HEK293T (cell line): ENCODE measurements at regions not wholly inside any gene's neighbourhood (a gene's known extent, or its start where the extent isn't known, plus 50 kb on each side); places are given as distances from the start of the nearest gene placed in this dataset.

Source experiments
- CTCF ChIA-PET: fragments of 350-600 bp; formaldehyde crosslinking; extraction: SDS; loops from one replicate; lab custom pipeline; 2021; ENCODE audit warnings: antibody characterized with exemption, inconsistent platforms; lab: Yijun Ruan, JAX
- POLR2A ChIA-PET: fragments of 350-600 bp; formaldehyde crosslinking; extraction: SDS; loops from one replicate; lab custom pipeline; 2020; ENCODE audit warnings: antibody characterized with exemption, inconsistent platforms; lab: Yijun Ruan, JAX
- DNase-seq: peaks from one replicate; pipeline ENCODE4 v3.0.0; 2012; ENCODE audit warnings: mixed read lengths; ENCODE audit errors: extremely low spot score
- ARNT ChIP-seq: fragments of 450-650 bp; IDR thresholded peaks from 2 replicates; pipeline ENCODE4 v1.6.1; 2017; ENCODE audit warnings: mild to moderate bottlenecking
- BHLHE40 ChIP-seq: fragments of 450-650 bp; IDR thresholded peaks from 2 replicates; pipeline ENCODE4 v1.6.1; 2016; ENCODE audit warnings: mild to moderate bottlenecking, moderate library complexity, borderline replicate concordance
- CTBP1 ChIP-seq: fragments of 450-650 bp; IDR thresholded peaks from 2 replicates; pipeline ENCODE4 v1.6.1; 2016; ENCODE audit warnings: borderline replicate concordance
- ELF4 ChIP-seq: fragments of 450-650 bp; IDR thresholded peaks from 2 replicates; pipeline ENCODE4 v1.6.1; 2017; ENCODE audit warnings: antibody characterized with exemption
- FOXA1 ChIP-seq: fragments of 450-650 bp; IDR thresholded peaks from 2 replicates; pipeline ENCODE4 v1.6.1; 2016; ENCODE audit warnings: mild to moderate bottlenecking
- FOXK2 ChIP-seq: fragments of 450-650 bp; IDR thresholded peaks from 2 replicates; pipeline ENCODE4 v1.6.1; 2016; ENCODE audit warnings: mild to moderate bottlenecking
- FOXM1 ChIP-seq: fragments of 450-650 bp; IDR thresholded peaks from 2 replicates; pipeline ENCODE4 v1.6.1; 2017; ENCODE audit warnings: mild to moderate bottlenecking, borderline replicate concordance
- HDGF ChIP-seq: fragments of 450-650 bp; IDR thresholded peaks from 2 replicates; pipeline ENCODE4 v1.6.1; 2017; ENCODE audit warnings: antibody characterized with exemption, borderline replicate concordance
- L3MBTL2 ChIP-seq: fragments of 450-650 bp; conservative IDR thresholded peaks from 2 replicates; pipeline ENCODE4 v1.6.1; 2016; ENCODE audit warnings: mild to moderate bottlenecking
- LEF1 ChIP-seq: fragments of 450-650 bp; IDR thresholded peaks from 2 replicates; pipeline ENCODE4 v1.6.1; 2017; ENCODE audit warnings: mild to moderate bottlenecking, borderline replicate concordance
- NFRKB ChIP-seq: fragments of 450-650 bp; IDR thresholded peaks from 2 replicates; pipeline ENCODE4 v1.6.1; 2016; ENCODE audit warnings: mild to moderate bottlenecking, moderate library complexity
- SP1 ChIP-seq: fragments of 450-650 bp; IDR thresholded peaks from 2 replicates; pipeline ENCODE4 v1.6.1; 2017
- SUZ12 ChIP-seq: fragments of 450-650 bp; IDR thresholded peaks from 2 replicates; pipeline ENCODE4 v1.6.1; 2016; ENCODE audit warnings: mild to moderate bottlenecking
- TARDBP ChIP-seq: fragments of 450-650 bp; IDR thresholded peaks from 2 replicates; pipeline ENCODE4 v1.6.1; 2016
- ZNF384 ChIP-seq: fragments of 450-650 bp; IDR thresholded peaks from 2 replicates; pipeline ENCODE4 v1.6.1; 2016
- TF ChIP-seq, protein P1 (sequence below): fragments of 450-650 bp; IDR thresholded peaks from 2 replicates; pipeline ENCODE4 v1.6.1; 2016

DNA sequence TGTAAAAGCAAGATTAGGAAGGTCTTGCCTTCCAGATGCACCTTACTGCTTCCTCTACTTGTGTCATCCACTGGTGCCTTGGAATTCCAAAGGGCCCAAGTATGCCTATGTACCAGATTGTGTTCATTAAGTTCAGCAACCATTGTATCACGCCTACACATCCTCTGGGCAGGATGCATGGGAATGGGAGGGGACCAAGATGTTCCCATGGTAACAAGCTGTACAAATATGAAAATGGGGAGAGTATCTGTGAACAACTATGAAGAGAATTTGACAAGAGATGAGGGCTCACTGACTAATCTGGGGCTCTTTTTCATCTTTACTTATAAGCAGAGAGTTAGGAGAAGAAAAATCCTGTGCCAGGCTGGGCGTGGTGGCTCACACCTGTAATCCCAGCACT is 137.8 kb upstream of the MAP1B start:
- POLR2A ChIA-PET = no interaction called here
- no peak for TF ChIP-seq HDGF
- no peak for TF ChIP-seq ELF4
- no peak for TF ChIP-seq FOXK2
- no peak for TF ChIP-seq SUZ12
- no peak for TF ChIP-seq ZNF384
- no peak for TF ChIP-seq BHLHE40
- no peak for TF ChIP-seq NFRKB
- TF ChIP-seq TARDBP = no peak
- TF ChIP-seq ARNT = no peak
- TF ChIP-seq CTBP1 = no peak
- TF ChIP-seq L3MBTL2 = no peak
- TF ChIP-seq LEF1 = no peak
- TF ChIP-seq, protein P1, sequence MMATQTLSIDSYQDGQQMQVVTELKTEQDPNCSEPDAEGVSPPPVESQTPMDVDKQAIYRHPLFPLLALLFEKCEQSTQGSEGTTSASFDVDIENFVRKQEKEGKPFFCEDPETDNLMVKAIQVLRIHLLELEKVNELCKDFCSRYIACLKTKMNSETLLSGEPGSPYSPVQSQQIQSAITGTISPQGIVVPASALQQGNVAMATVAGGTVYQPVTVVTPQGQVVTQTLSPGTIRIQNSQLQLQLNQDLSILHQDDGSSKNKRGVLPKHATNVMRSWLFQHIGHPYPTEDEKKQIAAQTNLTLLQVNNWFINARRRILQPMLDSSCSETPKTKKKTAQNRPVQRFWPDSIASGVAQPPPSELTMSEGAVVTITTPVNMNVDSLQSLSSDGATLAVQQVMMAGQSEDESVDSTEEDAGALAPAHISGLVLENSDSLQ = no peak
- no peak for TF ChIP-seq FOXA1
- CTCF ChIA-PET = no interaction called here
- DNase-seq = no peak

DNA sequence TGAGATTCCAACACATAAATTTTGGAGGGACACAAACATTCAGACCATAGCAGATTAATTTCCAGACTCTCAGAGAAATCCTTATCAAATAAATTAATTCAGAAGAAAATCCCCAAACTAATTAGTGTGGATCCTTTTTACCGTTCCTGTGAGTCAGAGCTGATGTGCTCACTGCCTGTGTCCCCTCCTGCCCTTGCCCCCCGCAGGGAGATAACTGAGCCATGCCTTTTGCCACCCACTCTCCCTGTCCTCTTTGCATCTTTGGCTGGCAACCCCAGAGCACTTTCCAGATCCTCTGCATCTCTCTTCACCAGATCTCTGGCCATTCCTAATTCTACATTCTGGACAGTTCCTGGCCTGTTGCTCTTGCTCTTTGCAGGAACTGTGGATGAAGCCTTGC is 135.4 kb upstream of the MAP1B start:
- no peak for TF ChIP-seq FOXA1
- TF ChIP-seq, protein P1 = no peak
- no peak for TF ChIP-seq HDGF
- TF ChIP-seq FOXK2 = no peak
- no peak for TF ChIP-seq ARNT
- TF ChIP-seq SUZ12 = no peak
- TF ChIP-seq NFRKB = no peak
- TF ChIP-seq FOXM1 = no peak
- no peak for TF ChIP-seq CTBP1
- no peak for TF ChIP-seq ELF4
- no peak for DNase-seq
- POLR2A ChIA-PET = no interaction called here
- CTCF ChIA-PET = no interaction called here

DNA sequence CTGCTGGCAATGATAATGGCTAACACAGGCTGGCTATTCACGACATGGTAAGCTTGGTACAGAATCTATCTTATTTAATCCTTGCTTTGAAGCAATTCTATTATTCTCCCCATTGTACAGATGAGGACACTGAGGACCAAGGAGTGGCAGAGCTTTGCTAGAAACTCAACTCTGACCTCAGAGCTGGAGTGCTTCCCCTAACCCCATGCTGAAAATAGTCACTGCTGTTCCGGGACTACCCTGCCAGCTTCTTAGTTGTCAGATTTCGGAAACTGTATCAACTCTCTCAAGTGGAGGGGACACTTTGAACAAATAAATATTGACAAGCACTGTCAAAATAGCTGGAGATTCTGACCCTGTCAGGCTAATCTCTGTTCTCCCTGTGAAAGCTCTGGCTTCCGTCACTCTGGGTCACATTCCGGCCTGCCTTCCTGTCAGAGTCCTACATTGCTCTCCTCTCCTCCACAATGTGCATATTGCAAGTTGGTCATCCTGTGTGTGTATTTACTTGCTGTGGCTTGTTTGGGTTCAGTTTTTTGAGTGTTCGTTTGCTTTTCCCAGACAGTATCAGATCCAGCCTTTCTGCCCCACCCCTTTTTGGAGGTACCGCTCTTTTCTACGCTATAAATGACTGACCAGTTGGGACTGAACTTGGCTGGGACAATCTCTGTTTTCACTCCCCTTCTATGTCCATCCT is 134.3 kb upstream of the MAP1B start:
- no peak for TF ChIP-seq L3MBTL2
- no peak for TF ChIP-seq LEF1
- no peak for TF ChIP-seq CTBP1
- no peak for TF ChIP-seq ARNT
- CTCF ChIA-PET = interaction anchor here (1.0 kb wide), 1 partner anchor 190 kb away, joined by 3 read pairs; no protein-coding TSS in a partner anchor
- DNase-seq = no peak
- POLR2A ChIA-PET = no interaction called here

DNA sequence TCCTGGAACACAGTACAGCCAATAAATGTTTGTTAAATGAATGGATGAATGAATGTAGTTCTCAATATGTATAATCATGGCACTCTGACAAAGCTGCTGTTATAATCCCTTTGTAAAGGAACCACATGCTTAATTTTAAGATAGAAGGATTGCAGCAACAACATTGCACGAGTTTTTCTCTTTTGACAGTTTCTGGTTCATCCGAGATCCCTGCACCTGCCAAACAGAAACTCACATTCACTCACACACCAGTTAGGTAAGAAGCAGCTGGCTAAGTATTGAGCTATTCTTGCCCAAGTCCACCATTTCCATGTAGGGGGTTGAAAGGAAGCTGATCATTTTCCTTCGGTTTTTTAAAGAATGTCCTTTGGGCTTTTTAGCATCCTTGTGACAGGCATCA is 133.7 kb upstream of the MAP1B start:
- TF ChIP-seq SP1 = no peak
- ChIA-PET POLR2A (no interaction called here), CTCF (interaction anchor here (1.0 kb wide), 1 partner anchor 190 kb away, joined by 3 read pairs; no protein-coding TSS in a partner anchor)
- no peak for DNase-seq

DNA sequence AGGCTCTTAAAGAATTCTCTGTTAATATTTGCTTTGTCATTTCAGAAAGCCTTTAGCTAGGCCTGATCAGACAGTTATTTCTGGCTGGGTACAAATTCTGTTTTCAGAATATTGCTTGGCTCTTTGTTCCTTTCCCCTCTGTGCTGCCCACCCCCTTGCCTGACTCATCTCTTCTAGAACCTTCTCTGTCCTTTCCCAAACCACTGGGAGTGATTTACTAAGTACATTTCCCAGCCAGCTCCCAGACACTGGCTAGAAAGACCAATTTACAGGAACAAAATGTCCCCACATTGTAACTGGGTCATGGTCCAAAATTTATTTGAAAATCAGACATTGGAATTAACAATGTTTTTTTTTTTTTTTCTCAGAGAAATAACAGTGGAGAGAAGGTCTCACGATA is 133.1 kb upstream of the MAP1B start:
- TF ChIP-seq NFRKB (no peak), TARDBP (no peak), FOXA1 (no peak), L3MBTL2 (no peak), BHLHE40 (no peak), FOXK2 (no peak), SP1 (no peak), FOXM1 (no peak), CTBP1 (no peak), LEF1 (no peak), ELF4 (no peak), ZNF384 (no peak)
- TF ChIP-seq, protein P1 = no peak
- ChIA-PET POLR2A (no interaction called here), CTCF (interaction anchor here (0.6 kb wide), 1 partner anchor 86 kb away, joined by 3 read pairs; no protein-coding TSS in a partner anchor)
- no peak for DNase-seq

DNA sequence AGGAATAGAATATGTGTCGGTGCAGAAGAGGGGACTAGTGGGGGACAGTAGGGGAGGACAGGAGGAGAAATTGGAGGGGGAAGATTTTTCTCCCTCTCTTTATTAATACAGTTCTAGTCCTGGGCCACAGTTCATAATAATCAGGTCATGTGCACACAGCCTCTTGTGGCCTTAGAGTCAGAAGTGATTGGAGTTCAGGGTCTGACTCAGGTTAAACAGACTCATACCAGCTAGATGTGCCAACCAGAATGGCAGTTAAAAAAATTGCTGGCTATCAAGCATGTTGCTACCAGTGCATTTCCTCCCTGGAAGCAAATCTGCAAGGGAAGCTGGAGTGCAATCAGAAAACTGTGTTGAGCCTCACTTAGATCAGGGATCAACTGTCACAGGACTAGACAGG is 132.7 kb upstream of the MAP1B start:
- POLR2A ChIA-PET = no interaction called here
- no peak for DNase-seq
- TF ChIP-seq SP1 = no peak
- TF ChIP-seq FOXA1 = no peak
- TF ChIP-seq NFRKB = no peak
- CTCF ChIA-PET = no interaction called here

DNA sequence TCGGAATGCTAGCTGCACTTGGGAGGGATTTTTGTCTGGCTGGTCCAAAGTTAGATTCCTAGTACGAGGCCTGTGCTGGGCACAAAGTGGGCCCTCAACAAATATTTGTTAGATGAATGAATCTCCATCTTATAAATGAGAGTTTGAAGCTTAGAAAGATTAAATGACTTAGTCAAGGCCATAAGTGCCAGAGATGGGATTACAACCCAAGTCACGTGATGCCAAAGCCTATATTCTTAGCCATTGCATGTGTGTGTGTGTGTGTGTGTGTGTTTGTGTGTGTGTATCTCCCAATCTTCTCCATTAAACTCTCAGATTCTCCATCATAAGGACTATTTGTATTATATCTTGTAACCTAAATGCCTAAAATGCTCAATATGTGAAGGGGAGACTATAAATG is 130.8 kb upstream of the MAP1B start:
- no peak for TF ChIP-seq FOXA1
- no peak for TF ChIP-seq NFRKB
- TF ChIP-seq, protein P1 = no peak
- no peak for TF ChIP-seq ARNT
- no peak for TF ChIP-seq FOXK2
- TF ChIP-seq LEF1 = no peak
- TF ChIP-seq ZNF384 = no peak
- no peak for TF ChIP-seq L3MBTL2
- no peak for TF ChIP-seq SP1
- no peak for TF ChIP-seq CTBP1
- TF ChIP-seq BHLHE40 = no peak
- no peak for TF ChIP-seq SUZ12
- no peak for TF ChIP-seq HDGF
- TF ChIP-seq FOXM1 = no peak
- TF ChIP-seq ELF4 = no peak
- no peak for TF ChIP-seq TARDBP
- ChIA-PET POLR2A (no interaction called here), CTCF (no interaction called here)
- DNase-seq = no peak
